Chondrocyte (in vitro differentiated cells): ENCODE measurements at regions not wholly inside any gene's neighbourhood (a gene's known extent, or its start where the extent isn't known, plus 50 kb on each side); places are given as distances from the start of the nearest gene placed in this dataset.

Experiments
- DNase-seq: peaks from one replicate; pipeline ENCODE4 v3.0.0; 2021; ENCODE audit warnings: mixed read lengths, low spot score
- H3K27ac Mint-ChIP-seq: one replicate; pipeline ENCODE4 v1.8.0; 2021; ENCODE audit warnings: mild to moderate bottlenecking, moderate library complexity, mixed read lengths; ENCODE audit not compliant: unreplicated experiment
- H3K27me3 Mint-ChIP-seq: 2 replicates; pipeline ENCODE4 v1.8.0; 2021; ENCODE audit warnings: low read depth, mixed read lengths
- H3K36me3 Mint-ChIP-seq: 2 replicates; pipeline ENCODE4 v1.8.0; 2021; ENCODE audit warnings: low read depth, mixed read lengths
- H3K4me1 Mint-ChIP-seq: 2 replicates; pipeline ENCODE4 v1.8.0; 2021; ENCODE audit warnings: low read depth, mild to moderate bottlenecking, mixed read lengths
- H3K4me3 Mint-ChIP-seq: one replicate; pipeline ENCODE4 v1.8.0; 2021; ENCODE audit warnings: mild to moderate bottlenecking, moderate library complexity, mixed read lengths; ENCODE audit not compliant: unreplicated experiment
- H3K9me3 Mint-ChIP-seq: 2 replicates; pipeline ENCODE4 v1.8.0; 2021; ENCODE audit warnings: low read depth, mixed read lengths
- TF ChIP-seq, protein P1 (sequence below): fragments of 200-600 bp; sonication (generic); IDR thresholded peaks from 2 replicates; pipeline ENCODE4 v1.5.0; 2021; ENCODE audit warnings: antibody characterized with exemption, mild to moderate bottlenecking, moderate library complexity

DNA sequence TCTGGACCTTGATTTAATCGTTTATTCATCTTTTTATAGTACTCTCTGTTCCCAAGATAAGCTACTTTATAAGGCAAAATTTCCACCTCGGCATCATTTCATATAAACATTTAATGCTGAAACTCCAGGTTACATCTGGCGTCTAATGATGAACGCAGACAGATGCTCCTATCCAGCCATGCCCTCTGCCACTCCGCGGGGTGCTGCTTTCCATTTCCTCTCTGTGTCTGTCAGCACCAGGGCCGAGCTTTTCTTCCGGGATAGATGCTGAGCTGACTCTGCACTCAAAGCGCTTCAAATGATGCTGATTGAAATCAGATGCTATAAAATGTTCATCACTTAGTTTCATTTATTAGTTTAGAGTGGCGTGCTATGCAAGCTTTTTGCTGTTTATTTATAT lies 80.5 kb upstream of the HELT start:
- H3K36me3 Mint-ChIP-seq: peaks cover 5% of the 10 kb centered on the region
- TF ChIP-seq, protein P1, sequence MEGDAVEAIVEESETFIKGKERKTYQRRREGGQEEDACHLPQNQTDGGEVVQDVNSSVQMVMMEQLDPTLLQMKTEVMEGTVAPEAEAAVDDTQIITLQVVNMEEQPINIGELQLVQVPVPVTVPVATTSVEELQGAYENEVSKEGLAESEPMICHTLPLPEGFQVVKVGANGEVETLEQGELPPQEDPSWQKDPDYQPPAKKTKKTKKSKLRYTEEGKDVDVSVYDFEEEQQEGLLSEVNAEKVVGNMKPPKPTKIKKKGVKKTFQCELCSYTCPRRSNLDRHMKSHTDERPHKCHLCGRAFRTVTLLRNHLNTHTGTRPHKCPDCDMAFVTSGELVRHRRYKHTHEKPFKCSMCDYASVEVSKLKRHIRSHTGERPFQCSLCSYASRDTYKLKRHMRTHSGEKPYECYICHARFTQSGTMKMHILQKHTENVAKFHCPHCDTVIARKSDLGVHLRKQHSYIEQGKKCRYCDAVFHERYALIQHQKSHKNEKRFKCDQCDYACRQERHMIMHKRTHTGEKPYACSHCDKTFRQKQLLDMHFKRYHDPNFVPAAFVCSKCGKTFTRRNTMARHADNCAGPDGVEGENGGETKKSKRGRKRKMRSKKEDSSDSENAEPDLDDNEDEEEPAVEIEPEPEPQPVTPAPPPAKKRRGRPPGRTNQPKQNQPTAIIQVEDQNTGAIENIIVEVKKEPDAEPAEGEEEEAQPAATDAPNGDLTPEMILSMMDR: no peak
- peak; percentile 43 for DNase-seq
- H3K4me1 Mint-ChIP-seq: peaks cover 9% of the 10 kb centered on the region
- H3K9me3 Mint-ChIP-seq: peaks cover 7% of the 10 kb centered on the region
- no peak overlapping the region for H3K27ac Mint-ChIP-seq
- no peak overlapping the region for H3K4me3 Mint-ChIP-seq
- H3K27me3 Mint-ChIP-seq: peaks cover 5% of the 10 kb centered on the region

DNA sequence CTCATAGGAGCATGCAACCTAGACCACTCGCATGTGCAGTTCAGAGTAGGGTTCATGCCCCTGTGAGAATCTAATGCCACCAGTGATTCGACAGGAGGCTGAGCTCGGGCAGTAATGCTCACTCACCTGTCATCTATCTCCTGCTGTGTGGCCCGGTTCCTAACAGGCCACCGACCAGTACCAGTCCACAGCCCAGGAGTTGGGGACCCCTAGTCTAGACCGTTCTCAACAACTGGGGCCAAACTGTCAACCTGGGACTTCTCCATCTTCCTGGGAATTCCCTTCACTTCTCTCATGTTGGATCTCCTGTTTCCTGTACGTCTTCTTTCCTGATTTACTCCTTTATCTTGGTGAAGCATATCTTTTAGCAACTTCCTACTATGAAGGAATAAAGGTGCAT lies 79.4 kb upstream of the HELT start:
- Mint-ChIP-seq H3K36me3 (peaks cover 5% of the 10 kb centered on the region), H3K27ac (no peak overlapping the region), H3K9me3 (peaks cover 7% of the 10 kb centered on the region), H3K27me3 (peaks cover 5% of the 10 kb centered on the region), H3K4me1 (peaks cover 9% of the 10 kb centered on the region), H3K4me3 (no peak overlapping the region)
- no peak for DNase-seq
- TF ChIP-seq, protein P1: no peak

DNA sequence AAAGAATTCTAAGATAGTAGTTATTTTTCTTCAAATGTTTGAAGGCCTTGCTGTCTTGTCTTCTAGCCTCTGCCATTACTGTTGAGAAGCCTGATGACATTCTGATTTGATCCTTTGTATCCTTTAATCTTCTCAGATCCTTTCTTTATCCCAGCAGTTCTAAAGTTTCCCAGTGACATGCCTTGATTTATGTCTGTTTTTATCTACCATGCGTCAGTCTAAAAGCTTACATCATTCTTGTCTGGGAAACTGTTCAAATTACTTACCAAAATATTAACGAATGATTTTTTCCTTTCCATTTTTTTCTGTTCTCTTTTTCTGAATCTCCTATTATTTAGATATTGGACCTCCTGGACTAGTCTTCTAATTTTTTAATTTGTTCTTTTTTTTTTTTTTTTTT lies 78.3 kb upstream of the HELT start:
- TF ChIP-seq, protein P1: no peak
- no peak overlapping the region for H3K4me3 Mint-ChIP-seq

DNA sequence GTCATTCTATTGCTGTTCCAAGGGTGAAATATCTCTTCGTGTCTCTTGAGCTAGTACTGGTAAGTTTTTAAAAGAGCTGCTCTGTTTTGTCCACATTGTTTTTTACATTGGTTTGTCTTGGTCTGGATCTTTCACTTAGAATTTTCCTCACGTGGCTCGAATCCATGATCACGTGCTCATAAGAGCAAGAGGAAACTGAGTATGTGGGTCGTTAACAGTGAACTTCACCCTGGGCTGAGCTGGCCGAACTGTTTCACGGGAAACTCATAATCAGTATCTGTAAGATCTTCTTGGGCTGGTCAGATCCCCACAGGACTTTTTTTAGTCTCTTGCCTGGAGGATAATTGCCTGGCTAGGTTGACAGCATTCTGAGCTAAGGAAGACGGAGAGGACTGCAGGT lies 77.8 kb upstream of the HELT start:
- peaks cover 7% of the 10 kb centered on the region for H3K9me3 Mint-ChIP-seq
- DNase-seq: no peak
- peaks cover 2% of the 10 kb centered on the region for H3K27me3 Mint-ChIP-seq
- peaks cover 9% of the 10 kb centered on the region for H3K4me1 Mint-ChIP-seq
- TF ChIP-seq, protein P1: no peak
- H3K27ac Mint-ChIP-seq: no peak overlapping the region
- H3K4me3 Mint-ChIP-seq: no peak overlapping the region
- H3K36me3 Mint-ChIP-seq: peaks cover 5% of the 10 kb centered on the region

More for the DNA sequence above, 78.3 kb upstream of the HELT start:
- H3K9me3 Mint-ChIP-seq: peaks cover 7% of the 10 kb centered on the region
- H3K36me3 Mint-ChIP-seq: peaks cover 5% of the 10 kb centered on the region
- H3K27ac Mint-ChIP-seq: no peak overlapping the region
- H3K27me3 Mint-ChIP-seq: peaks cover 1% of the 10 kb centered on the region
- DNase-seq: no peak
- peaks cover 9% of the 10 kb centered on the region for H3K4me1 Mint-ChIP-seq

DNA sequence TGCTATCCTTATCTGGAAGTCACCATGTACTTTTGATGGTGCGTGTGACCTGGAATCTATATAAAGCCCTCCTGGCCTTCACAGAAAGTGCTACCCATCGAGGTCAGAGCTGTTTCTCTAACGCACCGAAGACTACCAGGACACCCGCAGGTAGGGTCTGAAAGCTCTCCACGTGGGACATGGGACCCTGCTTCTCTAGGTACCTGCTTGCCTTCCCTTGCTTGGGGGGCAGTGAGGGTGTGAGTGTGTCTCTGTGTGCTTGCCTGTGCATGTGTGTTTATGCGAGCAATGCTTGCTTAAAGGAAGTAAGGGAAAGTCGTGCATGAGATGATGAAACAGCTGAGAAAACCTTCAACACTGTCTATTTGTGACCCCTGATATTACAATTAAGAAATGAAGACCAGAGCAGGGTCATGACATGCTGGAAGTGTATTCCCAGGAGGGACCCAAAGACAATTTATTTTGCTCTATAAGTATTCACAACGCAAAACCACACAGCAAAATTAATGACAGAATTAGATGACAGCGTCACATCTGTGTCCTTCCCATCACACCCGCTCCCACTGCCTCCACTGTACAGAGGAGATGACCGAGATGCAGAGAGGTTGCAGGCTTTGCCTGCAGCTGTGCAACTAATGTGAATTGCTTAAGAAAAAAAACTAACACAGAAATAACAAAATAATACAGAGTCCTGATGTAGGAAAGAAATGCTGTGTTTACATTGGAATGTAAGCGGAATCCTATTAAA lies 76.4 kb upstream of the HELT start:
- TF ChIP-seq, protein P1: no peak
- Mint-ChIP-seq H3K36me3 (peaks cover 5% of the 10 kb centered on the region), H3K9me3 (peaks cover 7% of the 10 kb centered on the region), H3K27me3 (peaks cover 12% of the 10 kb centered on the region), H3K4me3 (no peak overlapping the region), H3K27ac (no peak overlapping the region), H3K4me1 (peaks cover 9% of the 10 kb centered on the region)
- no peak for DNase-seq
